ENCODE measurements at regions not wholly inside any gene's neighbourhood (a gene's known extent, or its start where the extent isn't known, plus 50 kb on each side); places are given as distances from the start of the nearest gene placed in this dataset.
"Not testable (repeated sequence)": the region's sequence is repeated elsewhere in the genome, so short reads cannot be mapped to it uniquely, and the experiment has no call there.

DNA sequence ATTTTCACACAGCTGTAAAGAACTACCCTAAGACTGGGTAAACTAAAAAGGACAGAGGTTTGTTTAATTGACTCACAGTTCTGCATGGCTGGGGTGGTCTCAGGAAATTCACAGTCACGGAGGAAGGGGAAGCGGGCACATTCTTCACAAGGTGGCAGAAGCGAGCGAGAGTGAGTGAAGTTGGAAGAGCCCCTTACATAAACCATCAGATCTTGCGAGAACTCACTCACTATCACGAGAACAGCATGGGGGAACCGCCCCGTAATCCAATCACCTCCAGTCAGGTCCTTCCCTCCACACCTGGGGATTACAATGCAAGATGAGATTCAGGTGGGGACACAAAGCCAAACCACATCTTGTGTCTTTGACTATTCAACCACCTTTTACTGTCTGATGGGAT, 700.5 kb downstream of the TENT5A start:
- POLR2A ChIA-PET, result no interaction called here
- CTCF ChIA-PET, result no interaction called here

DNA sequence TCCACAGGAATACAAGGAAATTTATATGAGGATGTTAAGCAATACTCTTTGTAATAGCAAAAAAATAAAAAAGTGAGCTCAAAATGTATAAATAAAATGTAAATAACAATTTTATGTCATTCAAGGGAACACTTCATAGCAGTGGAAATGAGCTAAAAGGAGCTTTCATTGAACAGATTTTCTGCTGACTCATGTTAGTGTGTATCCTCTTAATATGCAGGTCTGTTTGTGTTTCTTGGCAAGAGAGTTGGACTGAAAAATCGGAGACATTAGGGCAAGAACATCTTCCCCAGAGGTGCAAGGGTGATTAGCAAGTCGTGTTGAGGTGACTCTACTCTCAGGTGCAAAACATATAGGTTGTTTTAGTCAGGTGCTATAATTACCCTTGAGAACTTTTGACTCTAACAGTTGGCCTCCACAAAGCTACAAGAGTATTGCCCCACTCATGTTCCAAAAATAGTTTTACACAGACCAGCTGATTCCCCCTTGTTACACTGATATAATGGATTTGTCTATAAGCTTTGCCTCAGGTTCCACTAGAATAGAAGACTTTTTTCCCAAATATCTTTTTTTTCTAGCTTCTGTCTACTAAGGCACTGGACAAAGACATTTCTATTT, 702.9 kb downstream of the TENT5A start:
- no peaks in the 10 kb centered on the region for H3K27me3 Mint-ChIP-seq
- no peaks in the 10 kb centered on the region for H3K4me1 ChIP-seq (ENCODE audit: insufficient read depth, low read length)
- no peaks in the 10 kb centered on the region for H3K4me1 Mint-ChIP-seq
- H3K4me3 ChIP-seq (ENCODE audit: low read length), result no peak overlapping the region
- H3K27ac ChIP-seq (ENCODE audit: low read depth, low read length), result no peak overlapping the region
- no peak overlapping the region for H3K27ac Mint-ChIP-seq
- CTCF ChIA-PET, result no interaction called here
- H3K4me3 Mint-ChIP-seq, result no peak overlapping the region
- H3K36me3 ChIP-seq (ENCODE audit: insufficient read depth, low read length), result no peaks in the 10 kb centered on the region
- POLR2A ChIA-PET, result no interaction called here
- peaks cover 0 to 17% (median 3%) of the 10 kb centered on the region in 5 donors for H3K9me3 Mint-ChIP-seq
- H3K36me3 Mint-ChIP-seq, result no peaks in the 10 kb centered on the region
- H3K27me3 ChIP-seq (ENCODE audit: insufficient read depth, low read length, poor library complexity, severe bottlenecking), result no peaks in the 10 kb centered on the region
- no peaks in the 10 kb centered on the region for H3K9me3 ChIP-seq (ENCODE audit: low read length)
- no peak for DNase-seq

More for the DNA sequence above, 700.5 kb downstream of the TENT5A start:
- Histone ChIP-seq H3K9me3 (ENCODE audit: low read length) (no peaks in the 10 kb centered on the region), H3K4me1 (ENCODE audit: insufficient read depth, low read length) (no peaks in the 10 kb centered on the region), H3K27me3 (ENCODE audit: insufficient read depth, low read length, poor library complexity, severe bottlenecking) (no peaks in the 10 kb centered on the region), H3K36me3 (ENCODE audit: insufficient read depth, low read length) (no peaks in the 10 kb centered on the region), H3K4me3 (ENCODE audit: low read length) (no peak overlapping the region), H3K27ac (ENCODE audit: low read depth, low read length) (no peak overlapping the region)
- Mint-ChIP-seq H3K27me3 (no peaks in the 10 kb centered on the region), H3K4me3 (no peak overlapping the region), H3K36me3 (no peaks in the 10 kb centered on the region), H3K4me1 (no peaks in the 10 kb centered on the region), H3K9me3 (peaks cover 0 to 7% (median 2%) of the 10 kb centered on the region in 5 donors), H3K27ac (no peak overlapping the region)
- DNase-seq, result no peak

DNA sequence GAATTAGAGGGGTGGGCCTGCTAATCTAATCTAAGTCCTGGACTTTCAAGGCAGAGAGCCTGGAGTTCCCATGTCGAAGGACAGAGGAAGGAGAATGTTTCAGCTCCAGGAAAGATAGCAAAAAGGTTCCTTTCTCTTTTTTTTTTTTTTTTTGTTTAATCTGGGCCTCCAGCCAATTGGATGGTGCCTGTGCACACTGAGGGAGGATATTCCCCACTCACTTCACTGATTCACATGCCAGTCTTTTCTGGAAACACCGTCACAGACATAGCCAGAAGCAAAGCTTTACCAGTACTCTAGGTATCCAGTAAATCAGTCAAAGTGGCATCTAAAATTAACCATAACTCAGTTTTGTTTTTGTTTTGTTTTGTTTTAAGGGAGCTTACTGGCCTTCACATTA, 721.1 kb downstream of the TENT5A start:
- H3K27me3 Mint-ChIP-seq, result no peaks in the 10 kb centered on the region
- H3K4me3 Mint-ChIP-seq, result no peak overlapping the region
- no peak overlapping the region for H3K27ac ChIP-seq (ENCODE audit: low read depth, low read length)
- peaks cover 0 to 21% (median 3%) of the 10 kb centered on the region in 5 donors for H3K9me3 Mint-ChIP-seq
- H3K4me1 ChIP-seq (ENCODE audit: insufficient read depth, low read length), result no peaks in the 10 kb centered on the region
- no peaks in the 10 kb centered on the region for H3K9me3 ChIP-seq (ENCODE audit: low read length)
- no peaks in the 10 kb centered on the region for H3K36me3 ChIP-seq (ENCODE audit: insufficient read depth, low read length)
- ChIA-PET POLR2A (no interaction called here), CTCF (no interaction called here)
- H3K36me3 Mint-ChIP-seq, result no peaks in the 10 kb centered on the region
- H3K4me3 ChIP-seq (ENCODE audit: low read length), result no peak overlapping the region
- no peak overlapping the region for H3K27ac Mint-ChIP-seq
- H3K4me1 Mint-ChIP-seq, result no peaks in the 10 kb centered on the region
- H3K27me3 ChIP-seq (ENCODE audit: insufficient read depth, low read length, poor library complexity, severe bottlenecking), result no peaks in the 10 kb centered on the region
- DNase-seq, result no peak

DNA sequence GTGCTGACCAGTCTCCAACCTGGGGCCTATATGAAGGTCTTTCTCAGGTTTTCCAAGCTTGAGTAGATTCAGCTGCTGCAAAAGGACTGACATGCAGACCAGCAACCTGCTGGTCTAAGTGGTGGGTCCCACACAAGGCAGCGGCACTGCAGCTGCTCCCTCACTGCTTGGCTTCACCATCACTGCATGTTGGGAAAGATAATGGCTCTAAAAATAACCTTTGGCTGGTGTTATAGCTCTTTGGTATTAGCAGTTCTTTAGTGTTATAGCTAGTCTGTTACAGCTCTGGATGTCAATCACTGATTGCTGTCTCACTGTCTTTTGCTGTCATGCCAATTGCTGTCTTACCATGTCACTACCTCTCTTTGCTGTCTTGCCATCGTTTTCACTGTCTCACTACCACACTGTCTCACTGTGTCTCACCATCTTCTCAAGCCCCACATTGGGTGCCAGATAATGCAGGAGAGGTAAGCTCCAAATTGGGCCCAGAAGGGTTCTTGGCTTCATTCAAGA, 726.4 kb downstream of the TENT5A start:
- H3K27ac ChIP-seq (ENCODE audit: low read depth, low read length), result no peak overlapping the region
- H3K9me3 Mint-ChIP-seq, result peaks cover 2 to 16% (median 3%) of the 10 kb centered on the region in 5 donors
- H3K4me1 Mint-ChIP-seq, result no peaks in the 10 kb centered on the region
- no peaks in the 10 kb centered on the region for H3K27me3 Mint-ChIP-seq
- no peak overlapping the region for H3K27ac Mint-ChIP-seq
- CTCF ChIA-PET, result no interaction called here
- no peaks in the 10 kb centered on the region for H3K27me3 ChIP-seq (ENCODE audit: insufficient read depth, low read length, poor library complexity, severe bottlenecking)
- no peaks in the 10 kb centered on the region for H3K36me3 Mint-ChIP-seq
- H3K4me3 Mint-ChIP-seq, result no peak overlapping the region
- POLR2A ChIA-PET, result no interaction called here
- H3K36me3 ChIP-seq (ENCODE audit: insufficient read depth, low read length), result no peaks in the 10 kb centered on the region
- no peaks in the 10 kb centered on the region for H3K9me3 ChIP-seq (ENCODE audit: low read length)
- H3K4me1 ChIP-seq (ENCODE audit: insufficient read depth, low read length), result no peaks in the 10 kb centered on the region
- DNase-seq, result no peak
- H3K4me3 ChIP-seq (ENCODE audit: low read length), result no peak overlapping the region

DNA sequence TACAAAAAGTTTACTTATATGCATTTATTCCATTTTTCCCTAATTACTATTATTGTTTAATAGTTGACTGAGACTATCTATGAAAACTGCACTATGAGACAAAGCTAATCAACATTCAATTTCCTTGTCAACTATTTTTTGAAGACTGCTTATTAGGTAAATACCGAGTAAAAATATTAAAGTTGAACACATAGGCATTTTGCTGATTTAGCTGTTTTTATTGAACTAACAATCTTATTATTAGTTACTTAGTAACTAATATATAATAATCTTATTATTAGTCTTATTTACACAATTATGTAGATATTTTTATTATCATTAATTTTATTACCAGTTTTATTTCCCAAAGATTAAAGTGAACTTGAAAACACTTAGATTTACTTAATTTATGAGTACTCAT, 728.8 kb downstream of the TENT5A start:
- no peaks in the 10 kb centered on the region for H3K27me3 Mint-ChIP-seq
- CTCF ChIA-PET, result no interaction called here
- DNase-seq, result no peak

DNA sequence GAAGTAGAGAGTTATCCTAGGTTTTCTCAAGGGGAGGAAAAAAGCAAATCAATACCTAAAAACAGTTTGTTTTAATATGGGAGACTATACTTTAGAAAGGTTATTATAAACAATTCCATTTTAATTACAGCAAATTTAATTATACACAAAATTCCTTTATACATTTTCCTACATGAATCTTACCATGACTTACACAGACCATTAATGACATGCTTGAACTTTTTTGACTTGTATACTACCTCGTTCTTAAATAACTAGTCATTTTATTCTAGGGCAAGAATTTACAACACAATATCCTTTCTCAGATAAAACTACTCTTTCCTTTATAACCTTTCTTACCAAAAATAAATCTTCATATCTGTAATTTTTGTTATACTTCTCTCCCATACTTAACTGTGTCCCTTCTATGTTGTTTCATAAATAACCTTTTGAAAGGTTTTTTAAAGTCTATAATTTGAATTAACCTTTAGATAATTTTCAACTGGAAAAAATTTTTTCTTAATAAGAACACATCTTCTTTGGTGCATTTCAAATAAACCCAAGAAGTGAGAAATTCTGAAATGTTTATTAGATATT, 729.4 kb downstream of the TENT5A start:
- Histone ChIP-seq H3K36me3 (ENCODE audit: insufficient read depth, low read length) (no peaks in the 10 kb centered on the region), H3K4me3 (ENCODE audit: low read length) (no peak overlapping the region), H3K27ac (ENCODE audit: low read depth, low read length) (no peak overlapping the region), H3K9me3 (ENCODE audit: low read length) (no peaks in the 10 kb centered on the region), H3K4me1 (ENCODE audit: insufficient read depth, low read length) (no peaks in the 10 kb centered on the region), H3K27me3 (ENCODE audit: insufficient read depth, low read length, poor library complexity, severe bottlenecking) (no peaks in the 10 kb centered on the region)
- no peaks in the 10 kb centered on the region for H3K27me3 Mint-ChIP-seq
- no peak overlapping the region for H3K27ac Mint-ChIP-seq
- ChIA-PET POLR2A (no interaction called here), CTCF (no interaction called here)
- no peaks in the 10 kb centered on the region for H3K36me3 Mint-ChIP-seq
- DNase-seq, result no peak
- no peaks in the 10 kb centered on the region for H3K4me1 Mint-ChIP-seq
- peaks cover 2 to 13% (median 3%) of the 10 kb centered on the region in 5 donors for H3K9me3 Mint-ChIP-seq
- H3K4me3 Mint-ChIP-seq, result no peak overlapping the region

More for the DNA sequence above, 728.8 kb downstream of the TENT5A start:
- POLR2A ChIA-PET, result no interaction called here
- no peak overlapping the region for H3K27ac ChIP-seq (ENCODE audit: low read depth, low read length)
- peaks cover 2 to 18% (median 3%) of the 10 kb centered on the region in 5 donors for H3K9me3 Mint-ChIP-seq
- no peaks in the 10 kb centered on the region for H3K4me1 Mint-ChIP-seq
- no peaks in the 10 kb centered on the region for H3K36me3 ChIP-seq (ENCODE audit: insufficient read depth, low read length)
- H3K27me3 ChIP-seq (ENCODE audit: insufficient read depth, low read length, poor library complexity, severe bottlenecking), result no peaks in the 10 kb centered on the region
- H3K9me3 ChIP-seq (ENCODE audit: low read length), result no peaks in the 10 kb centered on the region
- no peak overlapping the region for H3K27ac Mint-ChIP-seq
- no peaks in the 10 kb centered on the region for H3K36me3 Mint-ChIP-seq
- no peak overlapping the region for H3K4me3 ChIP-seq (ENCODE audit: low read length)
- no peaks in the 10 kb centered on the region for H3K4me1 ChIP-seq (ENCODE audit: insufficient read depth, low read length)
- no peak overlapping the region for H3K4me3 Mint-ChIP-seq

DNA sequence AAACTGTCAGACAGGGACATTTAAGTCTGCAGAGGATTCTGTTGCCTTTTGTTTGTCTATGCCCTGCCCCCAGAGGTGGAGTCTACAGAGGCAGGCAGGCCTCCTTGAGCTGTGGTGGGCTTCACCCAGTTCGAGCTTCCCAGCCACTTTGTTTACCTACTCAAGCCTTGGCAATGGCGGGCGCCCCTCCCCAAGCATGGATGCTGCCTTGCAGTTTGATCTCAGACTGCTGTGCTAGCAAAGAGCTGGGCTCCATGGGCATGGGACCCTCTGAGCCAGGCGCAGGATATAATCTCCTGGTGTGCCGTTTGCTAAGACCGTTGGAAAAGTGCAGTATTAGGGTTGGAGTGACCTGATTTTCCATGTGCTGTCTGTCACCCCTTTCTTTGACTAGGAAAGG, 734.9 kb downstream of the TENT5A start:
- H3K4me3 ChIP-seq (ENCODE audit: low read length); H3K4me3 Mint-ChIP-seq; CTCF ChIA-PET; H3K36me3 Mint-ChIP-seq; H3K9me3 ChIP-seq (ENCODE audit: low read length); H3K4me1 Mint-ChIP-seq; DNase-seq; H3K27ac ChIP-seq (ENCODE audit: low read depth, low read length); POLR2A ChIA-PET; H3K36me3 ChIP-seq (ENCODE audit: insufficient read depth, low read length); H3K27me3 Mint-ChIP-seq; H3K4me1 ChIP-seq (ENCODE audit: insufficient read depth, low read length); H3K27me3 ChIP-seq (ENCODE audit: insufficient read depth, low read length, poor library complexity, severe bottlenecking): not testable (repeated sequence)
- peaks cover 2 to 18% (median 4%) of the 10 kb centered on the region in 5 donors for H3K9me3 Mint-ChIP-seq
- H3K27ac Mint-ChIP-seq, result peak overlapping the region in 1 of 8 donors; percentile 36

DNA sequence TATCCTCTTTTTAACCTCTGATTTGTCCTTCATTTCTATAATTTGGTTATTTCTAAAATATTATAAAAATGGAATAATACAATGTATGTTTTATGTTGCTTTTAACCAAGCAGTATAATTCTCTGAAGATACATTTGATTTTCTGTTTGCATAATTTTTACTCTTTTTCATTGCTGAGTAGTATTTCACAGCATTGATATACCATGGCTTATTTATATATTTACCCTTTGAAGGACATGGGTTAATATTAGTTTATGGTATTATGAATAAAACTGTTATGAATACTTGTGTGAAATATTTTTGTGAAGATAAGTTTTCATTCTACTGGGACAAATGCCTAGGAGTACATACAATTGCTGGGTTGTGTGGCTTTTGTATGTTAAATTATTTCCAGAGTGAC, 748.6 kb downstream of the TENT5A start:
- CTCF ChIA-PET, result no interaction called here
- H3K4me1 Mint-ChIP-seq, result no peaks in the 10 kb centered on the region

More for the DNA sequence above, 748.6 kb downstream of the TENT5A start:
- H3K9me3 Mint-ChIP-seq, result peaks cover 3 to 26% (median 5%) of the 10 kb centered on the region in 5 donors
- no peaks in the 10 kb centered on the region for H3K27me3 Mint-ChIP-seq
- H3K9me3 ChIP-seq (ENCODE audit: low read length), result no peaks in the 10 kb centered on the region
- no peaks in the 10 kb centered on the region for H3K36me3 ChIP-seq (ENCODE audit: insufficient read depth, low read length)
- DNase-seq, result no peak
- H3K36me3 Mint-ChIP-seq, result no peaks in the 10 kb centered on the region
- H3K27ac Mint-ChIP-seq, result no peak overlapping the region
- no peak overlapping the region for H3K4me3 ChIP-seq (ENCODE audit: low read length)
- H3K4me3 Mint-ChIP-seq, result no peak overlapping the region
- no peak overlapping the region for H3K27ac ChIP-seq (ENCODE audit: low read depth, low read length)
- H3K4me1 ChIP-seq (ENCODE audit: insufficient read depth, low read length), result no peaks in the 10 kb centered on the region
- H3K27me3 ChIP-seq (ENCODE audit: insufficient read depth, low read length, poor library complexity, severe bottlenecking), result no peaks in the 10 kb centered on the region
- POLR2A ChIA-PET, result no interaction called here

Data from CD8-positive, alpha-beta memory T cell (primary cell).